OCI-LY1 (cell line): ENCODE measurements at regions not wholly inside any gene's neighbourhood (a gene's known extent, or its start where the extent isn't known, plus 50 kb on each side); places are given as distances from the start of the nearest gene placed in this dataset.

ENCODE experiments used
- H2AFZ ChIP-seq: fragments of 200-600 bp; sonication (generic), shearing (Covaris generic); 2 replicates; pipeline ENCODE4 v1.6.0; 2014; ENCODE audit warnings: antibody characterized with exemption, mild to moderate bottlenecking, low read length
- H3F3A ChIP-seq: fragments of 200-600 bp; sonication (generic), shearing (Covaris generic); 2 replicates; pipeline ENCODE4 v1.6.0; 2014; ENCODE audit warnings: mild to moderate bottlenecking, antibody characterized with exemption, low read length, moderate library complexity; ENCODE audit not compliant: insufficient read depth
- H3K27ac ChIP-seq: fragments of 200-600 bp; sonication (generic); 2 replicates; pipeline ENCODE4 v1.5.1; 2014; ENCODE audit warnings: low read length, mixed run types, mild to moderate bottlenecking, low read depth; ENCODE audit not compliant: poor library complexity, severe bottlenecking
- H3K27me3 ChIP-seq: fragments of 200-600 bp; sonication (generic); 2 replicates; pipeline ENCODE4 v1.6.0; 2014; ENCODE audit warnings: antibody characterized with exemption, mild to moderate bottlenecking, low read length, moderate library complexity; ENCODE audit not compliant: insufficient read depth
- H3K36me3 ChIP-seq: fragments of 200-600 bp; sonication (generic); 2 replicates; pipeline ENCODE4 v1.6.1; 2014; ENCODE audit warnings: mild to moderate bottlenecking, antibody characterized with exemption, low read length, moderate library complexity, mixed read lengths; ENCODE audit not compliant: insufficient read depth
- H3K4me1 ChIP-seq: fragments of 200-600 bp; sonication (generic); 2 replicates; pipeline ENCODE4 v1.5.1; 2014; ENCODE audit warnings: mild to moderate bottlenecking, low read length, moderate library complexity; ENCODE audit not compliant: insufficient read depth, severe bottlenecking
- H3K4me2 ChIP-seq: fragments of 200-600 bp; sonication (generic), shearing (Covaris generic); 2 replicates; pipeline ENCODE4 v1.6.1; 2014; ENCODE audit warnings: low read length
- H3K4me3 ChIP-seq: fragments of 200-600 bp; sonication (generic); 2 replicates; pipeline ENCODE4 v1.5.1; 2014; ENCODE audit warnings: low read length, low read depth, mild to moderate bottlenecking, mixed read lengths; ENCODE audit not compliant: poor library complexity, severe bottlenecking
- H3K79me2 ChIP-seq: fragments of 200-600 bp; shearing (Covaris generic); 2 replicates; pipeline ENCODE4 v1.6.1; 2016; ENCODE audit warnings: mixed run types, low read length, mixed read lengths; ENCODE audit not compliant: insufficient read depth
- H3K9ac ChIP-seq: fragments of 200-600 bp; sonication (generic), shearing (Covaris generic); 2 replicates; pipeline ENCODE4 v1.6.1; 2014; ENCODE audit warnings: mild to moderate bottlenecking, low read length, mixed read lengths
- H3K9me2 ChIP-seq: fragments of 200-600 bp; sonication (generic), shearing (Covaris generic); 2 replicates; pipeline ENCODE4 v1.6.1; 2014; ENCODE audit warnings: low read depth, mild to moderate bottlenecking, low read length, mixed read lengths
- H3K9me3 ChIP-seq: fragments of 200-600 bp; shearing (Covaris generic); 2 replicates; pipeline ENCODE4 v1.6.1; 2014; ENCODE audit warnings: low read length, mixed read lengths
- H4K20me1 ChIP-seq: fragments of 200-600 bp; sonication (generic), shearing (Covaris generic); 2 replicates; pipeline ENCODE4 v1.6.0; 2016; ENCODE audit warnings: mild to moderate bottlenecking, low read length; ENCODE audit not compliant: insufficient read depth
- CTCF ChIP-seq: fragments of 200-600 bp; sonication (generic), shearing (Covaris generic); IDR thresholded peaks from 2 replicates; pipeline ENCODE4 v1.5.1; 2017; ENCODE audit warnings: mild to moderate bottlenecking, antibody characterized with exemption, low read length, moderate library complexity, mixed read lengths
- EZH2 ChIP-seq: fragments of 200-600 bp; sonication (generic), shearing (Covaris generic); IDR thresholded peaks from 2 replicates; pipeline ENCODE4 v1.8.0; 2017; ENCODE audit warnings: borderline replicate concordance, mixed run types, mild to moderate bottlenecking, antibody characterized with exemption, low read length, moderate library complexity, mixed read lengths

DNA sequence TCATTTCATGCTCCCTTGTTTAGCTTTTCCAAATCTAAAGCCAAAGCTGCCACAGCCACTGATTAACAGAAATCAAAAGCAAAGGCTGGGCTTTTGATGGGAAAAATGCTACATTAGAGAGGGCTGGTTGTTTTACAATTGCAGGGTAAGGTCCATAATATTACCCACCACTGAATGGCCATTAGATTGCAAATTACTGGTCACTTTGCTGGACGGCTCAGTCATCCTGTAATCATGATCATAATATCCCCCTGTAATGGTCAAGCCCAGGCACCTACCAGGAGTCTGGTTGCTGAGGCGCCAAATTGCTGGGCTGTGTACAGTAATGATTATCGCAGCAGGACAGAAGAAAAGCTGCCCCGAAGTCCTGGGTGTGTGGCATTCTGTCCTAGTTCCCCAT is 286.5 kb downstream of the ZSWIM6 start:
- Histone ChIP-seq H3K36me3 (no peaks in the 10 kb centered on the region), H3F3A (no peaks in the 10 kb centered on the region), H3K4me3 (no peak overlapping the region), H2AFZ (no peak overlapping the region), H3K4me1 (peaks cover 7% of the 10 kb centered on the region), H3K27me3 (no peaks in the 10 kb centered on the region), H4K20me1 (no peaks in the 10 kb centered on the region), H3K4me2 (no peak overlapping the region), H3K79me2 (no peaks in the 10 kb centered on the region), H3K9me3 (no peaks in the 10 kb centered on the region), H3K27ac (no peak overlapping the region), H3K9me2 (no peaks in the 10 kb centered on the region), H3K9ac (no peak overlapping the region)
- no peak for TF ChIP-seq EZH2
- no peak for TF ChIP-seq CTCF

DNA sequence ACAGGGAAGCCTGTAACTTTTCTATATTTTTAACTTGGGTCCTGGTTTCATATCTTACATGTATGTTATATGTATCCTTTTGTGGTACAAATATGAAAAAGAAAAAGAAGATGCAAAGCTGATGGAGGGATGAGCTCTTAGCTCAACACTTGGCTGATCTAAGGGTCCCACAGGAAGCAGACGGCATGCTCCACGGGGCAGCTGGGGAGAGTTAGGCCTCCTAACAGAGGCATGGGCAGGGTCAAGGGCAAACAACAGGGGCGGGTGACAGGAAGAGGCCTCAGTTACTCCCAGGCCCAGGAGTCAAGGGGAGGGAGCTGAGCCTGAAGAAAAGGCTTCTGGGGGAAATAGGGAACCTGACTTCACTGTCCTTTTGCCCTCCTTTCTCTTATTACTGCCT is 287.2 kb downstream of the ZSWIM6 start:
- H3K9me2 ChIP-seq = no peaks in the 10 kb centered on the region
- TF ChIP-seq EZH2 = no peak
- TF ChIP-seq CTCF = no peak
- H3K79me2 ChIP-seq = no peaks in the 10 kb centered on the region
- no peak overlapping the region for H3K27ac ChIP-seq
- no peaks in the 10 kb centered on the region for H4K20me1 ChIP-seq
- H3K4me2 ChIP-seq = no peak overlapping the region
- peaks cover 7% of the 10 kb centered on the region for H3K4me1 ChIP-seq
- H3F3A ChIP-seq = no peaks in the 10 kb centered on the region
- no peak overlapping the region for H2AFZ ChIP-seq
- H3K36me3 ChIP-seq = no peaks in the 10 kb centered on the region
- no peaks in the 10 kb centered on the region for H3K27me3 ChIP-seq
- H3K9ac ChIP-seq = no peak overlapping the region
- no peaks in the 10 kb centered on the region for H3K9me3 ChIP-seq
- no peak overlapping the region for H3K4me3 ChIP-seq

DNA sequence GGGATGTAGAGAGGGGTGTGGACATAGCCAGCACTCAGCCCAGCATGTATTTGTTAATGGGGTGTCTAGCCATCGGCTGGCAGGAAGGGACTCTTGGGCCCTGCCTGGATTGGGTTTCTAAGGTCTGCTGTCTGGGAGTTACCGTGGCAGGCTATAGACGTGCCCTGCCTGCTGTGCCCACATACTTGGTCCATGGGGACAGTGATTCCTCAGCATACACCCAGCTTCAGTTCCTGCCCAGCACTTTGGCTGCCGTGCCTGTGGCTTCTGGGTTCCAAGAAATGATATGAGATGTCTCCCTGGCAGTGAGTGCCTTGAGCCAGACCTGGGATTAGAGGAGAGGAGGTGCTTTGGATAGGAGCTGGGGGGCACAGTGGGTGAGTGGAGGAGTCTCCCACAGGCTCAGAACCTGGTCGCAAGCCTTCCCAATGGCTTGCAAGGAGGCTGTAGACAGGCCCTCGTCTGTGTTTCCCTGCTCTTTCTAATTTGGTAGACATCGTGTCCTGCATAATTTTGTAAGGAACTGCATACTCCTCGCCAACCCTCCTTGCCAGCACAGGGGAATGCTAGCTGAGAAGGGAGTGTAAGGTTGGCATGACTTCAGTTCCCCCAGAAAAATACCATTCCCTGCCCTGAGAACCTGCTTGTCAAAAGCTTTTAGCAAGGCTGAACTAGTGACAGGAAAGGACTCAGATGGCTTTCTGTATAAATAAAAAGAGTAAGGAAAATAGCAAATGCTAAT is 287.9 kb downstream of the ZSWIM6 start:
- no peak overlapping the region for H2AFZ ChIP-seq

More for the DNA sequence above, 287.9 kb downstream of the ZSWIM6 start:
- Histone ChIP-seq H3K36me3 (no peaks in the 10 kb centered on the region), H3K9me2 (no peaks in the 10 kb centered on the region), H4K20me1 (no peaks in the 10 kb centered on the region), H3K27me3 (peaks cover 3% of the 10 kb centered on the region; the same call in 1 of the 2 replicates), H3K4me3 (no peak overlapping the region), H3K27ac (no peak overlapping the region), H3K4me2 (no peak overlapping the region), H3F3A (no peaks in the 10 kb centered on the region), H3K4me1 (peaks cover 7% of the 10 kb centered on the region), H3K79me2 (no peaks in the 10 kb centered on the region), H3K9me3 (no peaks in the 10 kb centered on the region), H3K9ac (no peak overlapping the region)
- no peak for TF ChIP-seq CTCF
- TF ChIP-seq EZH2 = no peak
